ENCODE measurements at regions not wholly inside any gene's neighbourhood (a gene's known extent, or its start where the extent isn't known, plus 50 kb on each side); places are given as distances from the start of the nearest gene placed in this dataset.

DNA sequence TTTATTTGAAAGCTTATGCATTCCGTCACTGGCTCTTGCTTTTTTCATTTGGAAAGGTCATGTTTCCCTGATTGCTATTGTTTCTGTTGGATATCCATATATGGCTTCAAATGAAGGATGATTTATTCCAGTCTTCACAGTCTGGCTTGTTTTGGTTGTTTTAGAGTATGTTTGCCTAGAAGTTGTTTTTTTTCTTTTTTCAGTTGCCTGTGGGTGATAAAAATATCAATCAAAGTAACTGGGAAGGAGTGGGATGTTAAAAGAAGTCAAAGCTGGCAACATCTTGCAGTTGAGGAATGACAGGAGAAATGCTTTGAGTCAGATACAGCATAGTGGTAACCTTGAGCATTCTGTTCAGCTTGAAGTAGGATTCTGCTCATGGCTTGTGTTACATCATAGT is 610.5 kb downstream of the PLOD2 start:
- TF ChIP-seq, protein P1, sequence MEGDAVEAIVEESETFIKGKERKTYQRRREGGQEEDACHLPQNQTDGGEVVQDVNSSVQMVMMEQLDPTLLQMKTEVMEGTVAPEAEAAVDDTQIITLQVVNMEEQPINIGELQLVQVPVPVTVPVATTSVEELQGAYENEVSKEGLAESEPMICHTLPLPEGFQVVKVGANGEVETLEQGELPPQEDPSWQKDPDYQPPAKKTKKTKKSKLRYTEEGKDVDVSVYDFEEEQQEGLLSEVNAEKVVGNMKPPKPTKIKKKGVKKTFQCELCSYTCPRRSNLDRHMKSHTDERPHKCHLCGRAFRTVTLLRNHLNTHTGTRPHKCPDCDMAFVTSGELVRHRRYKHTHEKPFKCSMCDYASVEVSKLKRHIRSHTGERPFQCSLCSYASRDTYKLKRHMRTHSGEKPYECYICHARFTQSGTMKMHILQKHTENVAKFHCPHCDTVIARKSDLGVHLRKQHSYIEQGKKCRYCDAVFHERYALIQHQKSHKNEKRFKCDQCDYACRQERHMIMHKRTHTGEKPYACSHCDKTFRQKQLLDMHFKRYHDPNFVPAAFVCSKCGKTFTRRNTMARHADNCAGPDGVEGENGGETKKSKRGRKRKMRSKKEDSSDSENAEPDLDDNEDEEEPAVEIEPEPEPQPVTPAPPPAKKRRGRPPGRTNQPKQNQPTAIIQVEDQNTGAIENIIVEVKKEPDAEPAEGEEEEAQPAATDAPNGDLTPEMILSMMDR (IDR thresholded peaks at IDR 0.05): no peak
- TF ChIP-seq POLR2A (IDR thresholded peaks at IDR 0.05): no peak
- no peak for TF ChIP-seq EP300 (IDR thresholded peaks at IDR 0.05)

All from tibial nerve (tissue), 4 donors.